ENCODE measurements at regions not wholly inside any gene's neighbourhood (a gene's known extent, or its start where the extent isn't known, plus 50 kb on each side); places are given as distances from the start of the nearest gene placed in this dataset.

GRCh38 chr2:17322461-17322860 lies 195.8 kb downstream of the RAD51AP2 start:
- H4K20me1 ChIP-seq (ENCODE audit: insufficient read depth, low read length) = no peaks in the 10 kb centered on the region
- FAIRE-seq (no peak), DNase-seq (ENCODE audit: low read depth) (no peak)
- H2AFZ ChIP-seq (ENCODE audit: low read depth, low read length) = no peak overlapping the region
- H3K4me1 ChIP-seq (ENCODE audit: insufficient read depth, low read length) = no peaks in the 10 kb centered on the region
- Mint-ChIP-seq H3K27me3 (ENCODE audit: low read depth, unreplicated experiment) (peaks cover 4% of the 10 kb centered on the region), H3K4me3 (ENCODE audit: unreplicated experiment) (no peak overlapping the region), H3K27ac (ENCODE audit: unreplicated experiment) (no peak overlapping the region), H3K4me1 (ENCODE audit: low read depth, unreplicated experiment) (peaks cover 4% of the 10 kb centered on the region), H3K36me3 (ENCODE audit: low read depth, unreplicated experiment) (no peaks in the 10 kb centered on the region), H3K9me3 (ENCODE audit: unreplicated experiment) (no peaks in the 10 kb centered on the region)
- no peaks in the 10 kb centered on the region for H3K27me3 ChIP-seq (ENCODE audit: insufficient read depth, low read length)
- H3K79me2 ChIP-seq (ENCODE audit: insufficient read depth, low read length) = no peaks in the 10 kb centered on the region
- no peak overlapping the region for H3K27ac ChIP-seq (ENCODE audit: low read depth, low read length)
- no peak overlapping the region for H3K4me3 ChIP-seq (ENCODE audit: insufficient read depth, low read depth, low read length)
- no peaks in the 10 kb centered on the region for H3K36me3 ChIP-seq (ENCODE audit: insufficient read depth, low read length)
- no peak for TF ChIP-seq EZH2 (IDR thresholded peaks at IDR 0.05; ENCODE audit: insufficient read depth, low read length)
- no peak for TF ChIP-seq CTCF (IDR thresholded peaks at IDR 0.05; ENCODE audit: insufficient read depth, low read depth, low read length)
- no peak overlapping the region for H3K9ac ChIP-seq (ENCODE audit: low read length)
- no peak overlapping the region for H3K4me2 ChIP-seq (ENCODE audit: low read length)
- no peaks in the 10 kb centered on the region for H3K9me3 ChIP-seq (ENCODE audit: insufficient read depth, low read depth, low read length)

GRCh38 chr2:17319090-17319489 lies 199.2 kb downstream of the RAD51AP2 start:
- no peaks in the 10 kb centered on the region for H3K36me3 ChIP-seq (ENCODE audit: insufficient read depth, low read length)
- no peak overlapping the region for H3K4me3 ChIP-seq (ENCODE audit: insufficient read depth, low read depth, low read length)
- Mint-ChIP-seq H3K36me3 (ENCODE audit: low read depth, unreplicated experiment) (no peaks in the 10 kb centered on the region), H3K4me3 (ENCODE audit: unreplicated experiment) (no peak overlapping the region), H3K9me3 (ENCODE audit: unreplicated experiment) (no peaks in the 10 kb centered on the region), H3K27me3 (ENCODE audit: low read depth, unreplicated experiment) (peaks cover 6% of the 10 kb centered on the region), H3K4me1 (ENCODE audit: low read depth, unreplicated experiment) (peaks cover 4% of the 10 kb centered on the region), H3K27ac (ENCODE audit: unreplicated experiment) (no peak overlapping the region)
- no peaks in the 10 kb centered on the region for H4K20me1 ChIP-seq (ENCODE audit: insufficient read depth, low read length)
- no peaks in the 10 kb centered on the region for H3K79me2 ChIP-seq (ENCODE audit: insufficient read depth, low read length)
- H3K4me1 ChIP-seq (ENCODE audit: insufficient read depth, low read length) = no peaks in the 10 kb centered on the region
- H3K4me2 ChIP-seq (ENCODE audit: low read length) = no peak overlapping the region
- H3K27ac ChIP-seq (ENCODE audit: low read depth, low read length) = no peak overlapping the region
- no peak overlapping the region for H2AFZ ChIP-seq (ENCODE audit: low read depth, low read length)
- DNase-seq (ENCODE audit: low read depth) (no peak), FAIRE-seq (no peak)
- TF ChIP-seq EZH2 (IDR thresholded peaks at IDR 0.05; ENCODE audit: insufficient read depth, low read length) (no peak), CTCF (IDR thresholded peaks at IDR 0.05; ENCODE audit: insufficient read depth, low read depth, low read length) (no peak)
- H3K9ac ChIP-seq (ENCODE audit: low read length) = no peak overlapping the region
- H3K27me3 ChIP-seq (ENCODE audit: insufficient read depth, low read length) = no peaks in the 10 kb centered on the region
- no peaks in the 10 kb centered on the region for H3K9me3 ChIP-seq (ENCODE audit: insufficient read depth, low read depth, low read length)

GRCh38 chr2:17318013-17318412 lies 200.2 kb downstream of the RAD51AP2 start:
- H3K36me3 Mint-ChIP-seq (ENCODE audit: low read depth, unreplicated experiment) = no peaks in the 10 kb centered on the region
- no peak overlapping the region for H3K27ac Mint-ChIP-seq (ENCODE audit: unreplicated experiment)
- no peak overlapping the region for H3K9ac ChIP-seq (ENCODE audit: low read length)
- no peaks in the 10 kb centered on the region for H3K9me3 ChIP-seq (ENCODE audit: insufficient read depth, low read depth, low read length)
- H3K79me2 ChIP-seq (ENCODE audit: insufficient read depth, low read length) = no peaks in the 10 kb centered on the region
- no peak overlapping the region for H2AFZ ChIP-seq (ENCODE audit: low read depth, low read length)
- H3K9me3 Mint-ChIP-seq (ENCODE audit: unreplicated experiment) = no peaks in the 10 kb centered on the region
- no peaks in the 10 kb centered on the region for H3K27me3 ChIP-seq (ENCODE audit: insufficient read depth, low read length)
- TF ChIP-seq EZH2 (IDR thresholded peaks at IDR 0.05; ENCODE audit: insufficient read depth, low read length) = no peak
- no peak for TF ChIP-seq CTCF (IDR thresholded peaks at IDR 0.05; ENCODE audit: insufficient read depth, low read depth, low read length)
- H3K4me2 ChIP-seq (ENCODE audit: low read length) = no peak overlapping the region
- H3K4me3 Mint-ChIP-seq (ENCODE audit: unreplicated experiment) = no peak overlapping the region
- no peaks in the 10 kb centered on the region for H4K20me1 ChIP-seq (ENCODE audit: insufficient read depth, low read length)
- DNase-seq (ENCODE audit: low read depth) (no peak), FAIRE-seq (no peak)
- H3K4me1 ChIP-seq (ENCODE audit: insufficient read depth, low read length) = peaks cover 3% of the 10 kb centered on the region
- peaks cover 4% of the 10 kb centered on the region for H3K4me1 Mint-ChIP-seq (ENCODE audit: low read depth, unreplicated experiment)
- H3K27ac ChIP-seq (ENCODE audit: low read depth, low read length) = no peak overlapping the region
- H3K36me3 ChIP-seq (ENCODE audit: insufficient read depth, low read length) = no peaks in the 10 kb centered on the region
- peaks cover 6% of the 10 kb centered on the region for H3K27me3 Mint-ChIP-seq (ENCODE audit: low read depth, unreplicated experiment)
- no peak overlapping the region for H3K4me3 ChIP-seq (ENCODE audit: insufficient read depth, low read depth, low read length)
